ENCODE measurements at regions not wholly inside any gene's neighbourhood (a gene's known extent, or its start where the extent isn't known, plus 50 kb on each side); places are given as distances from the start of the nearest gene placed in this dataset.
"Not testable (repeated sequence)": the region's sequence is repeated elsewhere in the genome, so short reads cannot be mapped to it uniquely, and the experiment has no call there.

DNA sequence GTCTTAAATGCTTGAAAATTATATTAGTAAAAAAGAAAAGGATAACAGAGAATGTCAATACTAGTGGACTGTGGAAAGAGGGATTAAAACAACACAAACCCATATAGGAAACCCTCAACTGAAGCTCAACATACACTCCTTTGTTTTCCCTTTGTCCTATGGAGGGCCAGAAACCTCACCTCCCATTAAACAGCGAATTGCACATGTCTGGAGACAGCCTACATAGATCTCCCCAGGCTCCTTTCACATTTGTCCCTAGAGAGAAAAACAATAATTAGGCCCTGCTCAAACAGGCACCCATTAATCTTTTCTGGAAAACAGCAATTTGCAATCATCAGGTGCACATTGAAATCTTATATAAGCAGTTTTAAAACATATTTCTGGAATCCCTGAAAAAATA, 87.6 kb upstream of the SEMA3D start:
- Histone ChIP-seq H3K79me2 (replicated peaks; ENCODE audit: insufficient read depth, low read length) (no peaks in the 10 kb centered on the region), H3K27ac (ENCODE audit: low read length) (no peak overlapping the region)

DNA sequence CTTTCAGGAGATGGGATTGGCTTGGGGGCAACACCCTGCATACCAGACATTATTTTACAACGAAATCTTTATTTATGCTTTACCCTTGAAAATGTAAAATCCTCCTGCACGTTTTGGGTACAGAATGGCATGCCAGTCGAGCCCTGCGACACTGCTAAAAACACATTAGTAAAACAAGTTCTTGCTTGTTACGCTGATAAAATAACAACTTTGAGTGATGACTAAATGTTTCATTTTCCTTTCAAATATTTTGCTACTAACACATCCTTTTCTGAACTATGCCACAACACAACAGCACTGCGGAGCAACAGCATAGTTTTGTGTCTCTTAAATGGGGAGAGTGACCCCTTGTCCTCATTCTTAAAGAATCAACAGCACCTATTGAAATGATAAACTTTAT, 76.0 kb upstream of the SEMA3D start:
- H3K4me3 ChIP-seq (ENCODE audit: low read length), result no peak overlapping the region
- no peaks in the 10 kb centered on the region for H3K36me3 ChIP-seq (ENCODE audit: insufficient read depth, low read length)
- no peaks in the 10 kb centered on the region for H3K79me2 ChIP-seq (replicated peaks; ENCODE audit: insufficient read depth, low read length)
- no peak overlapping the region for H3K9ac ChIP-seq (ENCODE audit: low read length)
- no peaks in the 10 kb centered on the region for H3F3A ChIP-seq (ENCODE audit: insufficient read depth, low read length, poor library complexity, severe bottlenecking)
- no peaks in the 10 kb centered on the region for H4K20me1 ChIP-seq (ENCODE audit: insufficient read depth)
- H3K27me3 ChIP-seq (ENCODE audit: insufficient read depth, low read depth, low read length), result no peaks in the 10 kb centered on the region
- H3K4me2 ChIP-seq (ENCODE audit: low read length), result no peak overlapping the region
- no peaks in the 10 kb centered on the region for H3K9me3 ChIP-seq (ENCODE audit: low read length)
- no peak overlapping the region for H3K27ac ChIP-seq (ENCODE audit: low read length)
- H3K9me2 ChIP-seq (ENCODE audit: insufficient read depth, low read length), result no peaks in the 10 kb centered on the region
- H2AFZ ChIP-seq (ENCODE audit: low read depth, low read length), result no peak overlapping the region
- TF ChIP-seq TAF1 (IDR thresholded peaks at IDR 0.05; ENCODE audit: low read depth) (no peak), RAD21 (conservative IDR thresholded peaks at IDR 0.05) (no peak)

More for the DNA sequence above, 87.6 kb upstream of the SEMA3D start:
- no peaks in the 10 kb centered on the region for H3K9me3 ChIP-seq (ENCODE audit: low read length)
- H2AFZ ChIP-seq (ENCODE audit: low read depth, low read length), result no peak overlapping the region
- H3F3A ChIP-seq (ENCODE audit: insufficient read depth, low read length, poor library complexity, severe bottlenecking), result no peaks in the 10 kb centered on the region
- no peak for TF ChIP-seq SMC3 (conservative IDR thresholded peaks at IDR 0.05; ENCODE audit: poor library complexity)
- H4K20me1 ChIP-seq (ENCODE audit: insufficient read depth), result no peaks in the 10 kb centered on the region
- H3K9ac ChIP-seq (ENCODE audit: low read length), result no peak overlapping the region
- H3K4me2 ChIP-seq (ENCODE audit: low read length), result no peak overlapping the region
- no peak overlapping the region for H3K4me3 ChIP-seq (ENCODE audit: low read length)
- no peaks in the 10 kb centered on the region for H3K27me3 ChIP-seq (ENCODE audit: insufficient read depth, low read depth, low read length)
- no peaks in the 10 kb centered on the region for H3K36me3 ChIP-seq (ENCODE audit: insufficient read depth, low read length)
- no peaks in the 10 kb centered on the region for H3K9me2 ChIP-seq (ENCODE audit: insufficient read depth, low read length)

DNA sequence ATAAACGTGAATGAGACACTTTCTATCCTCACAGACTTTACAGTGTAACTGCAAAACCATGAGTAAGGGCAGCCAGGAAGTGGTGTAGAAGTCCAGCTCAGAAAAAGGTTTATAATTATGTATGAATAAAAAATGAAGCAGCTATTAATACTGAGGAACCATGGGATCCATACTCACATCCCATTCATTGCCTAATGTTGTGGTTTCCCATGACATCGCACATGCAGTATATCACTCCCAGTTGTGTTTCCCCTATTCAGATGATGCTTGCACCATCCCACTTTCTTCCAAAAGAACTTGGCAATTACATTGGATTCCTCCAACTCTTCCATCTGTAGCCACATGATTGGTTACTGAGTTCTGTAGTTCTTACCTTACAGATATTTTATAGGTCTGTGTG, 74.5 kb upstream of the SEMA3D start:
- Histone ChIP-seq H3K79me2 (replicated peaks; ENCODE audit: insufficient read depth, low read length) (no peaks in the 10 kb centered on the region), H3K9me2 (ENCODE audit: insufficient read depth, low read length) (no peaks in the 10 kb centered on the region), H3K9me3 (ENCODE audit: low read length) (no peaks in the 10 kb centered on the region), H3K36me3 (ENCODE audit: insufficient read depth, low read length) (no peaks in the 10 kb centered on the region), H3K27ac (ENCODE audit: low read length) (no peak overlapping the region), H2AFZ (ENCODE audit: low read depth, low read length) (no peak overlapping the region), H3K4me3 (ENCODE audit: low read length) (no peak overlapping the region), H3K4me2 (ENCODE audit: low read length) (no peak overlapping the region), H3K27me3 (ENCODE audit: insufficient read depth, low read depth, low read length) (no peaks in the 10 kb centered on the region), H3F3A (ENCODE audit: insufficient read depth, low read length, poor library complexity, severe bottlenecking) (no peaks in the 10 kb centered on the region), H4K20me1 (ENCODE audit: insufficient read depth) (no peaks in the 10 kb centered on the region), H3K9ac (ENCODE audit: low read length) (no peak overlapping the region)
- TF ChIP-seq SMC3 (conservative IDR thresholded peaks at IDR 0.05; ENCODE audit: poor library complexity) (no peak), MXI1 (conservative IDR thresholded peaks at IDR 0.05; ENCODE audit: poor library complexity, severe bottlenecking) (no peak), RAD21 (conservative IDR thresholded peaks at IDR 0.05) (no peak), EZH2 (IDR thresholded peaks at IDR 0.05; ENCODE audit: borderline replicate concordance, insufficient read depth, low read length, poor library complexity, severe bottlenecking) (no peak), EP300 (conservative IDR thresholded peaks at IDR 0.05; ENCODE audit: poor library complexity, severe bottlenecking) (no peak)

DNA sequence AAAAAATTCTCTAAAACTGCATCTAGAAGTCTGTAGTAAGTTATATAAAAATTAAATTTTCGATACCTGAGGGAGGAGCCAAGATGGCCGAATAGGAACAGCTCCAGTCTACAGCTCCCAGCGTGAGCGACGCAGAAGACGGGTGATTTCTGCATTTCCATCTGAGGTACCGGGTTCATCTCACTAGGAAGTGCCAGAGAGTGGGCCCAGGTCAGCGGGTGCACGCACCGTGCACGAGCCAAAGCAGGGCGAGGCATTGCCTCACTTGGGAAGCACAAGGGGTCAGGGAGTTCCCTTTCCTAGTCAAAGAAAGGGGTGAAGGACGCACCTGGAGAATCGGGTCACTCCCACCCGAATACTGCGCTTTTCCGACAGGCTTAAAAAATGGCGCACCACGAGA, 62.9 kb upstream of the SEMA3D start:
- not testable (repeated sequence) for H3K36me3 ChIP-seq (ENCODE audit: insufficient read depth, low read length); H3K9me3 ChIP-seq (ENCODE audit: low read length); H3K9me2 ChIP-seq (ENCODE audit: insufficient read depth, low read length); H3K79me2 ChIP-seq (replicated peaks; ENCODE audit: insufficient read depth, low read length); H3K4me3 ChIP-seq (ENCODE audit: low read length); H3F3A ChIP-seq (ENCODE audit: insufficient read depth, low read length, poor library complexity, severe bottlenecking); H3K9ac ChIP-seq (ENCODE audit: low read length); H4K20me1 ChIP-seq (ENCODE audit: insufficient read depth); H3K27ac ChIP-seq (ENCODE audit: low read length); H2AFZ ChIP-seq (ENCODE audit: low read depth, low read length); H3K4me2 ChIP-seq (ENCODE audit: low read length); H3K27me3 ChIP-seq (ENCODE audit: insufficient read depth, low read depth, low read length)

DNA sequence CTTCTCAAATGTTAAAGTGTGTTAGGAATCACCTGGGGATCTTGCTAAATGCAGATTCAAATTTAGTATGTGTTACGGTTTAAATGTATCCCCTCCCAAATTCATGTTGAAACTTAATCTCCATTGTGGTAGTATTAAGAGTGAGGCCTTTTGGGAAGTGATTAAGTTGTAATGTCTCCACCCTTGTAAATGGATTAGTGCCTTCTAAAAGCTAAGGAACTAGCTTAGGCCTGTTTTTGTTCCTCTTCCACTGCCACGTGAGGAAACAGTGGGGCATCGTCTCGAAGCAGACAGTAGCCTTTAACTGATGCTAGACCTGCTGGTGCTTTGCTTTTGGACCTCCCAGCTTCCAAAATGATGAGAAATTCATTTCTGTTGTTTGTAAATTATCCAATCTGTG, 52.3 kb upstream of the SEMA3D start:
- Histone ChIP-seq H3K4me3 (ENCODE audit: low read length) (no peak overlapping the region), H3K9me3 (ENCODE audit: low read length) (no peaks in the 10 kb centered on the region), H3K9ac (ENCODE audit: low read length) (no peak overlapping the region), H3K9me2 (ENCODE audit: insufficient read depth, low read length) (no peaks in the 10 kb centered on the region), H3K4me2 (ENCODE audit: low read length) (no peak overlapping the region), H2AFZ (ENCODE audit: low read depth, low read length) (no peak overlapping the region), H3K27me3 (ENCODE audit: insufficient read depth, low read depth, low read length) (no peaks in the 10 kb centered on the region), H3K27ac (ENCODE audit: low read length) (no peak overlapping the region), H3K36me3 (ENCODE audit: insufficient read depth, low read length) (no peaks in the 10 kb centered on the region), H4K20me1 (ENCODE audit: insufficient read depth) (no peaks in the 10 kb centered on the region), H3K79me2 (replicated peaks; ENCODE audit: insufficient read depth, low read length) (no peaks in the 10 kb centered on the region), H3F3A (ENCODE audit: insufficient read depth, low read length, poor library complexity, severe bottlenecking) (no peaks in the 10 kb centered on the region)
- TF ChIP-seq EP300 (conservative IDR thresholded peaks at IDR 0.05; ENCODE audit: poor library complexity, severe bottlenecking), result no peak
